Suppressor macrophage (primary cell): ENCODE measurements at regions not wholly inside any gene's neighbourhood (a gene's known extent, or its start where the extent isn't known, plus 50 kb on each side); places are given as distances from the start of the nearest gene placed in this dataset.
"Not testable (repeated sequence)": the region's sequence is repeated elsewhere in the genome, so short reads cannot be mapped to it uniquely, and the experiment has no call there.

Source experiments
- DNase-seq, 4 experiments: peaks; one replicate each; pipeline ENCODE4 v3.0.0-alpha.2; 2020 to 2022

DNA sequence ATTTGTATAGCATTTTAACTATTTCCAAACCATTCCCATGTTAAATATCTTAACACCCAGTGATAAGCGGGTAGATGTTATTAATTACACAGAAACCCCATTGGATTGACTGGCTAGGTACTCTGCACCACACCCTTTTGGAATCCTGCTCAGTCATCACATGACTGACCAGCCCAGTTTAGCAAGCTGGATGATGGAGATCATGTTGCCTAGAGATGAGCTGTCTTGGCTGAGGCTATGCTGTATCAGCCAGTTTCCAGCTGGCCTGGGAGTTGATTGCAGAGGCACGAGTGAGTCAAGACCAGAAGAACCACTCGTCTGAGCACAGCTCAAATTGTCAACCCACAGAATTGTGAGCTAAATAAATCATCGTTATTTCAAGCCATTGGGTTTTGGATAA is 124.6 kb downstream of the ZNF621 start:
- DNase-seq = no peak

GRCh38 chr3:40652072-40652471 is 127.3 kb downstream of the ZNF621 start:
- no peak for DNase-seq

DNA sequence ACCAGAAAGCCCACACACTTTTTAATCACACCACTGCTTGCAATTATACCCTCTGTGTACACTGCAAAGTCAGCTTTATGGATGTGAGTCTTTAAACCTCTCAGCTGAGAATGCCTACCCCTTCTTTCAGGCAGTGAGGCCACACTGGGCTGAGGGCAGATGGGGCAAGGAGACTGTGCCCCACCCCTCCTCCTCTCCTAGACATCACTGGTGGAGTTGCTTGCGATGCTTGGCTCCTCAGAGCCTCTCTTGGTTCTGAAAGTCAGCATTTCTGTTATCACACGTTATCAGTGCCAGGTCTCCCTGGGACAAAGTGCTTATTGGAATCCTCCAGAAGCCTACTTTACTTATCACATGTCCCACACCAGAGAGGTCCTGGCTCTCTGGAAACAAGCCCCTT is 128.2 kb downstream of the ZNF621 start:
- DNase-seq = no peak

GRCh38 chr3:40653878-40654277 is 129.1 kb downstream of the ZNF621 start:
- DNase-seq = no peak

GRCh38 chr3:40655551-40655950 is 130.8 kb downstream of the ZNF621 start:
- DNase-seq = no peak

DNA sequence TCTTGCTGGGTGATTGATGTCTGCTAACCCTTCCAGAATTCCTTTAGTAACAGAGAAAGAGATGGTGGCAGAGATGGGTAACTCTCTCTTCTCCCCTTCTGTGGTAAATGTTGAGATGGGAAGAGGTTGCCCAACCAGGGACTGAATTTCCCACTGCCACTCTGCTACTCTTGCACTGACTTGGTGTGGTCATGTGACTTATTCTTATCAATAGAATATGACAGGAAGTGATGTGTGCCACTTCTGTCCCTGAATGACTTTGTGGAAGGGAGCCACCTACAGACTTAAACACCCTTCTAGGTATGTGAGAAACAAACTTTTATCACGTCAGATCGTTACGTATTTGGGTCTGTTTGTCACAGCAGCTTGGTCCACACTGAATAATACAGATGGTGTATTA is 132.9 kb downstream of the ZNF621 start:
- no peak for DNase-seq

- no peak for DNase-seq
Measured at GRCh38 chr3:40658305-40658704, 133.5 kb downstream of the ZNF621 start.

DNA sequence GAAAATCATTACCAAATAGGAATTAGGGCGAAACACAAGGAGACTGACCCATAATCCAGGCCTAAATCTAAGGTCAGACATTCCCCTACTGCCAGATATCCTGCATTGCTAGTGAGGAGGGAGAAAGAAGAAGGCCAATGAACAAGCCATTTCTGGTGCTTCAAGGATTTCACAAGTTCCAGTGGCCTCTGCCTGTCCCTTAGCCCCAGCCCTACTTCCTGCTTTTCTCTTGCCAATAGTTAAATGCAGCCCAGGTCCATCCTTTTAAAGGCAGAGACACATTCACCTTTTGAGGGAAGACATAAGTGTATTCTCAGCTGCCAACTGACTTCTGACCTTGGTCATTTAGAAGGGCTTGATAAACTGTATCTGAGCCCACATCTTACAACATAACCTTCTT is 135.8 kb downstream of the ZNF621 start:
- peak; percentile 38 to 74 (median 70) for DNase-seq

GRCh38 chr3:40661284-40661683 is 136.5 kb downstream of the ZNF621 start:
- peak in 3 of 4 experiments; percentile 16 to 53 (median 38) for DNase-seq

- no peak for DNase-seq
Measured at GRCh38 chr3:40663280-40663679, 138.5 kb downstream of the ZNF621 start.

GRCh38 chr3:40669176-40669575 is 144.4 kb downstream of the ZNF621 start:
- no peak for DNase-seq

DNA sequence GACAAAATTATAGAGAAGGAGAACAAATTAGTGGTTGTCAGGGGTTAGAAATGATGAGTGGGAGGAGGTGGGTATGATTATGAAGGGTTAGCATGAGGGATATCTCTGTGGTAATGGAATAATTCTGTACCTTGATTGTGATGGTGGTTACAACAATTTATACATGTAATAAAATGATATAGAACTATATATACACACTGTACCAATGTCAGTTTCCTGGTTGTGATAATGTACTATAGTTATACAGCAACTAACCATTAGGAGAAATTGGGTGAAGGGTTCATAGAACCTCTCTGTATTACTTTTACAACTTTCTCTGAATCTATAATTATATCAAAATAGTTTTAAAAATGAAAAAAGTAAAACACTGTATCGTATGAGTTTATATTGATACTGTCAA is 148.1 kb downstream of the ZNF621 start:
- no peak for DNase-seq

- no peak for DNase-seq
Measured at GRCh38 chr3:40677321-40677720, 152.6 kb downstream of the ZNF621 start.

DNA sequence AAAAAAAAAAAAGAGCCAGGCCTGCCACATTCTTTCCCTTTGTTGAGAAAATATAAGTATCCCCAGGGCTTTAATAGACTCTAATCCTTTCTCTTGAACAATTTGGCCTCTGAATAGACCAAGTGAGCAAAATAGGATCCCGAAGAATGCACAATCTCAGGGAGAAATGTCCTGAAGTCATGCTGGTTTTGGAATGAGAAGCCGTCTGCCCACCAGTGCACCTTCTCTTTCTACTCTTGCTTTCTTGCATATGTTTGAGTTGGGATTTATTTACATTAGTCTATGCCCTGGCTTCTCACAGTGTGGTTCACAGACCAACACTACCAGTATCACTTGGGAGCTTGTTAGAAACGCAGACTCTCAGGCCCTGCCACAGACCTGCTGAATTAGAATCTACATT is 153.0 kb downstream of the ZNF621 start:
- no peak for DNase-seq

GRCh38 chr3:40679290-40679689 is 154.5 kb downstream of the ZNF621 start:
- DNase-seq = peak in 1 of 4 experiments; percentile 15

DNA sequence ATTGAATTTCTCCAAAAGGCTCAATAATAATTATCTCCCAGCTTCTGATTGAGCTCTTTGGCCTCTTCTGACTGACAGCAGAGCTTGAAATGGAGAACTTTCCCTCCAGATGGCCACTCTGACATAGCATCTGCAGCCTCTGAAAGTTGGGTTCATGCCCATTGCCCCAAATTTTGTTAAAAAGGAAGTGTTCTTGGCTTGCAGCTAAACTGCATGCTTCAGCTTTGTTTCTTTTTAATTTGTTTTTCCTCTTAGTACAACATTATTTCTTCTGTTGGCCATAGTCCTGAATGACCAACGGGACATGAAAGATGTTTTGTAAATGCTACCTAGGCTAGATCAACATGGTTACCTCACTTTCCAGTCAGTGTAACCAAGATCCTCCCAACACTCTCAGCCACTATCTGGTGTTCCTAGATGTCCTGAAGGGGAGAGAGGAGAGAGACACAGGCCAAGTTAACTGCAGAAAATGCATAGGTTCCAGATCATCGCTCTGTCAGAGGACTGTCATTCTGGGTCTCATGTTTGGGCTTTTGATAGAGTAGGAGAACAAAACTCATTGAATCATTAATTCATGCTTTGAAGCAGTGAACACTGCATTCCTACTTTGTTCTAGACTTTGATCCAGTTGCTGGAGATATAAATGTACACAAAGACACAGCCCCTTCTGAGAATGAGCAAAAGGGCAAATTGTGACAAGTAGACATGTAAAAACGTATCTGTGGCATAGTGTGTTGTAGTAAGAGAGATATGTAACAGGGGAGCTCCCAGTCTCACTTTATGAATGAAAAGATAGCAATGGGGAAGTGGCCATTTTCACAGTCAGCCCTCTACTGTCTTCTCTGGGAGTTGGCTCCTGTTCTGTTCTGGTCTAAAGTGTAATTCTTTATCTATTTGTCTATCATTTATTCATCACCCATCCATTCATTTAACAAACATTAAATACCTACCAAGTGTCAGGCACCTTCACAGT is 156.2 kb downstream of the ZNF621 start:
- DNase-seq = peak in 1 of 4 experiments; percentile 26

- DNase-seq = peak in 1 of 4 experiments; percentile 13
Measured at GRCh38 chr3:40681658-40682055, 156.9 kb downstream of the ZNF621 start.

DNA sequence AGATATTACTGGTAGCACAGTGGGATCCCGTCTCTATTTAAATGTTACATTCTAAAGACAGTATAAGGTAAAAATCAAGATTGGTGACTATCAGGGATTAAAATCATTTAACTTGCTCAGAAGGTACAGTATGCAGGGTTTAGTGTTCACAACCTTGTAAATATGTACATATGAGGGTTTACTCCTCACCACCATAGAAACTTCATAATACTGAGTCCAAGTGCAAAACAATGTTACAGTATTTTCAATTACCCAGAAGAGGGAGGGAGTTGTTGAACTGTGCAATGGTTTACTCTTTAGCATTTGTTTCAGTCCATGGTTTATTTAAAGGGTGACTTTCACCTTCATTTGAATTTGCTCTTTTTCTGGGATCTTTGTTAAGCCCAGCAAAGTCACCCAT is 165.1 kb downstream of the ZNF621 start:
- no peak for DNase-seq

- peak; percentile 66 to 84 (median 79) for DNase-seq
Measured at GRCh38 chr3:40690749-40691451, 166.1 kb downstream of the ZNF621 start.

DNA sequence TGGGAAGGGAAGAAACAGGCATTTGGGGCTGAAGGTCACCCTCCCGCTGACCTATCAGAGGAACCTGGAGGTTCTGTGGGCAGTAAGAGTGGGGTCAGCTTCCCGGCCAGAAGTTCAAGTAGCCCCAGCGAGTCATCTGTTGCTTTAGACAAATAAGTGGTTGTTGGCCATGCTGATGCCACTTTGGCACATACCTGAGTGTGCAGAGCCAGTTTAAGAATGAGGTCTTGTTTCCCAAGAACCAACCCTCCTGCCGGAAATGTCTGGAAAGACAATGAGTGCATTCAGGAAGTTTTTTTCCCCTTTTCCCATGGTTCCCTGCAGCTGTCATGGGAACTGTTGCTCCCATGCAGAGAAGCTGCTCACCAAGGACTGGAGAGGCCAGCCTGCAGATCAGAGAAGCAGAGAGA is 166.7 kb downstream of the ZNF621 start:
- DNase-seq = peak in 3 of 4 experiments; percentile 32 to 50 (median 39)

DNA sequence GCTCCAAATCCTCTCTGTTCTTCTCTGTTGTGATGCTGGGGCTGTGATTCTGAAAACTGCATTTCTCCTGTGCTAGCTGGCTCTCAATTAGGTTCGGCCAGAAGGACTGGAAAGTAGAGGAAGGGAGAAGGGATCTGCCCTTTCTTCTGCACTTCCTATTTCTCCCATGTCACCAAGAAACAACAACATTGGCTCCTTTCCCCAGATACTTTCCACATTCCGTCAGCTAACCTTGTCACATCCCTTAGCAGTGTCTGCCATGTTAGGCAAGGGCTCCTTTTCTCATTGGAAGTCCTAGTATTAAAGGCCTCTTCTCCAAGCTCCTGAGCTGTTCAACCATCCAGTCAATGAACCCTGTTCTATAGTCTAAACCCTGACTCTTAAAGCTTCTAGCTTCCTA is 171.1 kb downstream of the ZNF621 start:
- no peak for DNase-seq

DNA sequence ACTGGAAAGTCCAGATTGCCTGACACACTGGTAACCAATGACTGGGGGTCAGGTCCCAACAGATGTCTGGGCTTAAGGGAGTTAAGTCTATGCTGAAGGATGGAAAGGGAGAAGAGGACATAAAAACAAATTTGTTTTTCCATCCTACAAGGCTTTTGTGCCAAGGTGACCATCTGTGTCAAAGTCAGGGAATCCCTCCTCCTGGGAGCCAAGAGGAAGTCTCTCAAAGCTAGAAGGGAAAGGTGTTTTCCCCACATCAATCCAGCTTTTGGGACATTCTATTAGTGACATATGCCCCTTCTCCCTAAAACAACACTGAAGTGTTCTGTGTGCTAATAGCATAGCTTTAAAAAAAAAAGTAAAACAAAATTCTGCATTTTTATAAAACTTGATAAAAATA is 173.9 kb downstream of the ZNF621 start:
- DNase-seq = not testable (repeated sequence)

- no peak for DNase-seq
Measured at GRCh38 chr3:40701016-40701588, 176.3 kb downstream of the ZNF621 start.
